Stromal cell of bone marrow (primary cell): ENCODE measurements at regions not wholly inside any gene's neighbourhood (a gene's known extent, or its start where the extent isn't known, plus 50 kb on each side); places are given as distances from the start of the nearest gene placed in this dataset.

Experiments
- DNase-seq: peaks from one replicate; pipeline ENCODE4 v3.0.0-alpha.2; 2012; ENCODE audit warnings: low read depth

DNA sequence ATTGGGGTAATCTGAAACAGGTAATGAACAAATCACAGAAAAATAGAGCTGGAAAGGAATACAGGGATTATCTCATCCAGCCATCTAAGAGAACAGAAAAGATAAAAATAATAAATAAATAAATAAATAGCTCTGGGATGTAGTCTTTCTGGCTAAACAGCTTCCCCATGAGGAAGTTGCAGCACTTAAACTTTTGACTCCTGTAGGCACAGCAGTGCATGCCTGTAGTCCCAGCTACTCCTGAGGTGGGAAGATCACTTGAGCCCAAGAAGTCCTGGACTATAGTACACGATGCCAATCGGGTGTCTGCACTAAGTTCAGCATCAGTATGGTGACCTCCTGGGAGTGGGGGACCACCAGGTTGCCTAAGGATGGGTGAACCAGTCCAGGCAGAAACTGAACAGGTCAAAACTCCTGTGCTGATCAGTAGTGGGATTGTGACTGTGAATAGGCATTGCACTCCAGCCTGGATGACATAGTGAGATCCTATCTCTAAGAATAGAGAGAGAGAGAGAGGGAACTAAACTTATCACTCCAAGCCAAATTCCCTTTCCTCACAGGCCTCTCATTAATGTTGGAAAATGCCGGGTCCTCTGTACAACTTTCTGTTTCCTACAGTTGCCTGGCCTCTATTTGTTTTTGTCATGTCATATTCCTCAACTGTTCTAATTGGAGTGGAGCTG lies 61.7 kb upstream of the CDK13 start:
- no peak for DNase-seq

DNA sequence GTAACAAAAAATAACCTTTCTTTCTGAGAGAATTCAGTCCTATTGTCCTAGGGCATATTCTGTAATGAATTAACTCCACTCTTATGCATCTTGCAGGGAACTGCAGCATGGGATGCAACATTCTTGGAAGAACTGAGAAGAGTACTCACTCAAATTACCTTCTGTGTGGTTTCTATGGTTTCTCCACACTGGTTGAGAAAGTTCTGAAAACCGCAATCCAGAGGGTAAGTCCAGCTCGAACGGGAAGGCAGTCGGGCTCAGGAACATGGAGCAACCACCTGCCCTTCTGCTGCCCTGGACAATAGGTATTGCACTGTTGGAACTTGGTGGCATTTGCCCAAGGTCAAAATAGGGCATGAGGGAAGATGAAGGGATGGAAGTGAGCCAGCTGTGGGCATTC lies 59.6 kb upstream of the CDK13 start:
- DNase-seq: no peak

DNA sequence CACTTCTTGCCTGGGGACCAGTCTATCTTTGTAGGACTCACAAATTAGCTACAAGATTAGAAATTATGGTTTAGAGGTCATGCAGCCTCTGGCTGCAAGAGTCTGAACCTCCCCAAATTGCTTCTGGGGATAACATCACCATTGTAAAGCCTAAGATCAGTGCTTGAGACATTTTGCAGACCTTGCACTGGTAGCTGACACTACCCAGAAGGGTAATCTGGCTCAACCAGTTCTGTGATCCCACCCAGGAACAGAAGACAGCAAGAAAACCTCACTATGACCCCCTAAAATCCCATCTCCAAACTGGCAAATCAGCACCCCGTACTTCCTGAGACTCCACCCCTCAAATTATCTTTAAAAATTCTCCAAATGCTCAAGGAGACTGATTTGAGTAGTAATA lies 58.2 kb upstream of the CDK13 start:
- no peak for DNase-seq

DNA sequence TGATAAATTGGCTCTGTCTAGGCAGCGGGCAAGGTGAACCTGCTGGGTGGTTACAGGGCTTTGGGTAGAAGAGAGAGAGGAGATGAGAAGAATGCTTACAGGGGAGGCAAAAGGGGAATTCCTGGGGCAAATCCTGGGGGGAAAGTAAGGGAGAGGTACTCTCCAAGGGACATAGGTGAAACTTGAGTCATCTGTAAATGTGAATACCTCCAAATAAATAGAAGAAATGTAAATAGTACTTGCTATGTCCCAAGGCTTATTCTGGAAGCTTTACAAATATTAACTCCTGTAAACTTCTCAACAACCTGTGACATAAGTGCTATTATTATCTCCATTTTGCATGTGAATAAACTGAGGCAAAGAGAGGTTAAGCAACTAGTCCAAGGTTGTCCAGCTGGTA lies 57.7 kb upstream of the CDK13 start:
- no peak for DNase-seq

DNA sequence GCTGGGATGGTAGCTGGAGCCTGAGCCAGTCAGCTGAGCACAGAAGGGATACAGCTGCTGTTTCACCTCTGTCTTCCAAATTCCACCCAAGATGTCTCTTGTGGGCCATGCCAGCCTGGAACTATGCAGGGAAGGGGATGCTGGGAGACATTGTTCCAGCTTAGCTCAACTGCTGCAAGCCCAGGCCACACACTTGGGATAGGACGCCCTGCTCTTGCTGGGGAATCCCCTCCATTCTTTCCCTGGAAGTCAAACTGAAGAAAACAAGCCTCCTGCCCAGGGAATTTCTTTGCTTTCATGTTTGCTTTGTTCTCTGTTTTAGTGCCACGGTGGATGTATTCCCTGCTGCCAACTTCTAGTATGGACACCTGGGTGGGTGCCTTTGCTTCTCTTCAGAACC lies 55.2 kb upstream of the CDK13 start:
- DNase-seq: no peak

DNA sequence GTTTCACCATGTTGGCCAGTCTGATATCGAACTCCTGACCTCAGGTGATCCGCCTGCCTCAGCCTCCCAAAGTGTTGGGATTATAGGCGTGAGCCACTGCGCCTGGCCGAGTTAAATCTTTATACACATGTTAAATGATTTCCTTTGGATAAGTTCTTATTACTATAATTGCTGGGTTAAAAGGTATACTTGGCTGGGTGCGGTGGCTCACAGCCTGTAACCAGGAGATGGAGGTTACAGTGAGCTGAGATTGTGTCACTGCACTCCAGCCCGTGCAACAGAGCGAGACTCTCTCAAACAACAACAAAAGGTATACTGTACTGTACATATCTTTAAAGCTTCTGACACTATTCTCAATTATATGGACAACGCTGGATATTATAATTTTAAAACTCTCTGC lies 53.2 kb upstream of the CDK13 start:
- no peak for DNase-seq

DNA sequence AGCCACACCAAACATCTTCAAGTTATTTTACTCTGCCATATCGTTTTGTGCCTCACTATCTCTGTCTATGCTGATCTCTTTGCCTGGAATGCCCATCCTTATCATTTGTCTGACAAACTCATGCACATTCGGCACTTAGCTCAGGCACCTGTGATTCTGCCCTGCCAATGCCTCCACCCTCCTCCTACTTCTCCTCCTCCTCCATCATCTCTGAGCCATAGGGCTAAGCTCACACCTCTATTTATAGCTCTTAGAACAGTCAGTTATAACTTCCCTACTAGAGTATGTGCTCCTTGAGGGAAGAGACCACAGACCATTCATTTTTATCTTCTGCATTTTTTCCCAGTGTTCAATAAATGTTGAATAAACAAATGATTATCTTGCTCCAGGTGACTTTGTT lies 51.2 kb upstream of the CDK13 start:
- DNase-seq: no peak
